Adipocyte (in vitro differentiated cells): ENCODE measurements at regions not wholly inside any gene's neighbourhood (a gene's known extent, or its start where the extent isn't known, plus 50 kb on each side); places are given as distances from the start of the nearest gene placed in this dataset.

ENCODE experiments used
- DNase-seq: peaks from one replicate; pipeline ENCODE4 v3.0.0-alpha.2; 2015; ENCODE audit warnings: low read depth
- H3K27me3 ChIP-seq: replicated peaks from 2 replicates; pipeline ENCODE4 v1.7.0; 2013; ENCODE audit warnings: mild to moderate bottlenecking, low read length, moderate library complexity; ENCODE audit not compliant: control insufficient read depth, insufficient read depth
- H3K36me3 ChIP-seq: 2 replicates; pipeline ENCODE4 v1.7.0; 2013; ENCODE audit warnings: low read length, mild to moderate bottlenecking, moderate library complexity; ENCODE audit not compliant: control insufficient read depth, insufficient read depth, severe bottlenecking
- H3K4me1 ChIP-seq: 2 replicates; pipeline ENCODE4 v1.7.0; 2013; ENCODE audit warnings: mild to moderate bottlenecking, low read length, moderate library complexity; ENCODE audit not compliant: control insufficient read depth, insufficient read depth
- H3K4me3 ChIP-seq: 2 replicates; pipeline ENCODE4 v1.7.0; 2013; ENCODE audit warnings: mild to moderate bottlenecking, low read length, moderate library complexity
- H3K9ac ChIP-seq: 2 replicates; pipeline ENCODE4 v1.7.0; 2013; ENCODE audit warnings: mild to moderate bottlenecking, low read length, moderate library complexity
- H3K9me3 ChIP-seq: 2 replicates; pipeline ENCODE4 v1.7.0; 2013; ENCODE audit warnings: mild to moderate bottlenecking, low read length, moderate library complexity; ENCODE audit not compliant: control insufficient read depth

DNA sequence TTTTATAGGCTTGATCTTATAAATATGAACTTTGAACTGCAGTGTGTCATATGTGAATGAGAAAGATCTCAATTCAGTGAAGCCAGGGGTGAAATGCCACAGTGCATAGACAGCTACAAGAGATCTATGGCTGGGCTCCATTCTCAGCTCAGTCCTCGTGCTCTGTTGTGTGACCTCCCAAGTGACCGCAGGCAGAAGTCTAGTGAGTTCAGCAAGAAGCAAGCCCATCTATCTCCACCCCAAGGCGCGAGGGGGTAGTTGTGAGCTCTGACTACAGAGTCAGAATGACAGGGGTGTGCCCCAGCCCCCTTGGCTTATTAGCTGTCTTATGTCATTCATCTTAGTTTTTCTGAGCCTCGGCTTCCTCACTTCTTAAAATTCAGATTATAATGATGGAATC lies 378.3 kb downstream of the FBXW7 start:
- Histone ChIP-seq H3K4me1 (peaks cover 19% of the 10 kb centered on the region), H3K27me3 (no peaks in the 10 kb centered on the region), H3K9me3 (no peaks in the 10 kb centered on the region), H3K36me3 (no peaks in the 10 kb centered on the region), H3K4me3 (no peak overlapping the region), H3K9ac (no peak overlapping the region)
- DNase-seq: no peak

DNA sequence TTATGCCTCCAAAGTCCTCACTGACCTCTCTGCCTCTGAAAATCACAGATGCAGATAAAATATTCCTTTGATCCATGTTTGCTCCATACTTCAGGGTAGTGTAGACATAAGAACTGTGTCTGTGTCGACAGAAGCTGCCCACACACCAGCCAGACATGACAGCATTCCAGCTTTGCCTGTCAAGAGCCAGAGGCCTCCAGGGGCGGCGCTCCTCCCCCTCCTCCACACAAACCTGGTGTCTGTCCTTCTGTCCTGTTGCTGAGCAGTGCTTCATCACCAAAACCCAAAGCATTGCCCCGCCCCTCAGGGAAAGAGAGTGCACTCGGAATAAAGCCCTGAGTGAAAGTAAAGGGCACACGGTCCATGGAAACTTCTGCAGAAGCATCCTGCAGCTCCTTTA lies 379.4 kb downstream of the FBXW7 start:
- Histone ChIP-seq H3K4me1 (peaks cover 7% of the 10 kb centered on the region), H3K36me3 (no peaks in the 10 kb centered on the region), H3K9me3 (no peaks in the 10 kb centered on the region), H3K9ac (no peak overlapping the region), H3K4me3 (no peak overlapping the region), H3K27me3 (no peaks in the 10 kb centered on the region)
- DNase-seq: no peak

DNA sequence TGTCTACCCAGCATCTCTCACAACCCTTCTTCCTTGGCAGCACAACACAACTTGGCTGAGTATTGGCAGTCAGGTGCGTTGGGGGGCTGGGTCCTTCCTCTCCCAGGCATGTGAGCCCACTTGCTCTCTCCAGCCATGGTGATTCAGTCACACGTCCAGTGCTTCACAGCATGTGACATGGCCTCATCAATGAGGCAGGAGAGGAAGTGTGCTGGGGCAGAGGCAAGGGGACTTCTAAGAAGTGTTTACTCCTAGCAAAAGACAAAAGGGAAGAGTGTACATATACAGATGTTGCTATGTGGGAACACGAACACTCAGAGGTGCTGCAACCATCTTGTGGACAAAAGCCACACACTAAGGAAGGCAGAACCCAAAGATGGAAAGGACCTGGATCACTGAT lies 380.8 kb downstream of the FBXW7 start:
- Histone ChIP-seq H3K27me3 (no peaks in the 10 kb centered on the region), H3K9ac (no peak overlapping the region), H3K4me1 (peaks cover 3% of the 10 kb centered on the region), H3K36me3 (no peaks in the 10 kb centered on the region), H3K4me3 (no peak overlapping the region), H3K9me3 (no peaks in the 10 kb centered on the region)
- no peak for DNase-seq

DNA sequence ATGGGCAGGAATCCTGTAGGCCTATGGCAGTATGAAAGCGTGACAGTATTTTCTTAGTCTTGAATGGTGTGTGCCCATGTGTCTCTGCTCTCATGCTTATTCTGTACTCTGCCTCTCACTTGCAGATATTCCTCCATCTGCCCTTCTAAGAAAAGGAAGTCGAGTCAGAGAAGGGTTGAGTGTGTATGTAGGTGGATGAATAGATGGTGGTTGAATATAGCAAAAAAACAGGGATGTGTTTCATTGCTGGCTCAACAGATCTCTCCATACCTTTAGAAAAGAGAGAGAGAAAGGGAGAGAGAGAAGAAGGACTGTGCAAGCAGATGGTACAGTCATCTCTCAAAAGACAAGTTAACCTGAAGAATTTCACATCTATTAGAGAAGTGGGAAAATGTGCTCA lies 381.5 kb downstream of the FBXW7 start:
- no peak overlapping the region for H3K4me3 ChIP-seq
- no peak overlapping the region for H3K9ac ChIP-seq
- H3K36me3 ChIP-seq: no peaks in the 10 kb centered on the region
- DNase-seq: no peak
- peaks cover 3% of the 10 kb centered on the region for H3K4me1 ChIP-seq
- no peaks in the 10 kb centered on the region for H3K27me3 ChIP-seq
- H3K9me3 ChIP-seq: no peaks in the 10 kb centered on the region

DNA sequence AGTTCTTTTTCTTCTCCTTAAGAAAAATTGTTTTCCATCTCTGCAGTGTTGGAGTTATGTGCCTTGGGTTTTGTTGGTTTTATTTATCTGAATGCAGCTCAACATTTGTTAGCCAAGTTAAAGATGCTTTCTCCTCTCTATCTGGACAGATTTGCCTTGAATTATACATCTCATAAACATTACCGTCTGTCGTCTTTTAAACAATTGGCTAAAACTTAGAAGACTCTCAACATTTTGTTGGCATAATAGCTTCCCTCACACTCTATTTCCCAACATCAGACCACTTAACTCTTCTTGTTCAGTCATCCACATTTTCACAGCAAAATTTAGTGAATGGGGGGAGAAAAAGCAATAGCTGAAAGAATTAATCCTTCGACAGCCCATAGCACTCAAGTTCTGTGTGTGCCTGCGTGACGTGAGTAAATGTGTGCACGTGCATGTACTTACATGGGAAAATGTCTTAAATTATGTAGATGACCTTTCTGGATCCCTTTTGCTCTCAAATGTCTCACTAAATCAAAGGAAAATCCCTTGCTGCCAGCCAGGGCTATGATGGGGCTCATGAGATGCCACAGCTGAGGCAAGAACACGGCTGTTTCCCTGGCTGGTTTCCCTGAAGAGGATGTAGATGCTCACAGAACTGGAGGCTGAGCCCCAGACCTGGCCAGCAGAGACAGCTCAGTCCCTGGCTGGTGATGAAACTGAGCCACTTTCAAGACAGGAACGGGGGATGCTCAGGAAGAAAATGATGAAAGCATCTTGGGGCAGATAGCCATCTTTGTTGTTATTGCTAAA lies 382.2 kb downstream of the FBXW7 start:
- Histone ChIP-seq H3K27me3 (no peaks in the 10 kb centered on the region), H3K9me3 (no peaks in the 10 kb centered on the region), H3K4me3 (no peak overlapping the region), H3K9ac (no peak overlapping the region), H3K36me3 (no peaks in the 10 kb centered on the region), H3K4me1 (peaks cover 3% of the 10 kb centered on the region)
- DNase-seq: no peak

DNA sequence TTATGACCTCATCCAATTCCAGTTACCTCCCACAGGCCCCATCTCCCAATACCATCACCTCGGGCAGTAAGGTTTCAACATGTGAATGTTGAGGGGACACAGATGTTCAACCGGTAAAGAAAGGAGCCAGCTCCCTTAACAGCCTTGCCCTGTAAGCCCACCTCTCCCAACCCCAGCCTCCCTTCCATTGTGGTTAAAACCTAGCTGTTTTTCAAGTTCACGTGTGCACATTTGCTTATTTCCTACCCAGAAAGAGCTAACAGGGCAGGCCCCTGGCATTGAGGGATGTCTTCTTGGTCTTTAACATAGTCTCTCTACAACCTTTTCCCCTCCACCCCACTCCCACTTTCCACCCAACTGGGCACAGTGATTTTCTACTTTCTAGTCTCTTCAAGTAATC lies 385.7 kb downstream of the FBXW7 start:
- Histone ChIP-seq H3K9me3 (peaks cover 17% of the 10 kb centered on the region), H3K27me3 (no peaks in the 10 kb centered on the region), H3K9ac (no peak overlapping the region), H3K4me1 (no peaks in the 10 kb centered on the region), H3K4me3 (no peak overlapping the region), H3K36me3 (no peaks in the 10 kb centered on the region)
- no peak for DNase-seq

DNA sequence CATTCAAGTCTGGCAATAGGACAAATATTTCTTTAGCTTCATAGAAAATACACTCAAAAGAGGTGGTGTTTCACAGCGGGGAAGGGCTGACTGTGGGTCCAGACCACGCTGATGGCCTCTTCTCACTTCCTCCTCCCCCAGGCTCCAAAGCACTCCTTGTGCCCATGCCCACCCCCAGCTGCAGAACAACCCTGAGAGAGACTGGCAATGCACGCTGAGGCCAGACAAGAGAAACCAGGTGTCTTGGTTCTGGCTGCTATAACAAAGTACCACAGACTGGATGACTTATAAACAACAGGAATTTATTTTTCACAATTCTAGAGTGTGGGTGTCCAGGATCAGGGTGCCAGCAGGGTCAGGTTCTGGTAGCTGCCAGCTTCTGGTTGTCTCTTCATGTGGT lies 386.1 kb downstream of the FBXW7 start:
- DNase-seq: no peak
- H3K4me1 ChIP-seq: no peaks in the 10 kb centered on the region
- H3K36me3 ChIP-seq: no peaks in the 10 kb centered on the region
- H3K4me3 ChIP-seq: no peak overlapping the region
- H3K9me3 ChIP-seq: peaks cover 17% of the 10 kb centered on the region
- H3K9ac ChIP-seq: no peak overlapping the region
- H3K27me3 ChIP-seq: no peaks in the 10 kb centered on the region

DNA sequence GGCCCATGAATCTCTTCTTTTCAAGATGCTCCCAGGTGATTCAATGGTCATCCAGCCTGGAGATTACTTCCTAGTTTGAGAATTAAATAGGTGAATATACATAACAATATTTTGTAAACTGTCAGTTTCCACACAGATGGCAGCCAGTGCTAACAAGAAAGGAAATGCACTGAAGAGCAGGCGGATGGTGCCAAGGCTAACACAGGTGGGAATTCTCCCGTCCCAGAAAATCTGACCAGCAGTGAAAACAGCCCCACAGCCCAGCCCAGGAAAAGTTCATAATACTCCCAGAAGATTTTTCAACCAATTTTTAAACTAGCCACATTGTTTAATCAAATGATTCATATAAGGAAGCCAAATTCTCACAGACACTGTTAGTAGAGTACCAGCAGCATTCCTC lies 387.2 kb upstream of the GATB start:
- Histone ChIP-seq H3K36me3 (no peaks in the 10 kb centered on the region), H3K9me3 (peaks cover 17% of the 10 kb centered on the region), H3K4me3 (no peak overlapping the region), H3K27me3 (no peaks in the 10 kb centered on the region), H3K9ac (no peak overlapping the region), H3K4me1 (no peaks in the 10 kb centered on the region)
- no peak for DNase-seq

DNA sequence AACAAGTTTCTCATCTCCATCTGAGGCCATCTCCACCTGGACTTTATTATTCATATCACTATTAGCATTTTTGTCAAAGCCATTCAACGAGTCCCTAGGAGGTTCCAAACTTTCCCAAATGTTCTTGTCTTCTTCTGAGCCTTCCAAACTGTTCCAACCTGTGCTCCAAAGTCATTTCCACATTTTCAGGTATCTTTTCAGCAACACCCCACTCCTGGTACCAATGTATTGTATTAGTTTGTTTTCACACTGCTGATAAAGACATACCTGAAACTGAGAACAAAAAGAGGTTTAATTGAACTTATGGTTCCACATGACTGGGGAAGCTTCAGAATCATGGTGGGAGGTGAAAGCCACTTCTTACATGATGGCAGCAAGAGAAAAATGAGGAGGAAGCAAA lies 385.4 kb upstream of the GATB start:
- H3K9me3 ChIP-seq: peaks cover 17% of the 10 kb centered on the region
- no peak overlapping the region for H3K4me3 ChIP-seq
- no peaks in the 10 kb centered on the region for H3K27me3 ChIP-seq
- H3K9ac ChIP-seq: no peak overlapping the region
- H3K36me3 ChIP-seq: no peaks in the 10 kb centered on the region
- no peaks in the 10 kb centered on the region for H3K4me1 ChIP-seq
- no peak for DNase-seq

DNA sequence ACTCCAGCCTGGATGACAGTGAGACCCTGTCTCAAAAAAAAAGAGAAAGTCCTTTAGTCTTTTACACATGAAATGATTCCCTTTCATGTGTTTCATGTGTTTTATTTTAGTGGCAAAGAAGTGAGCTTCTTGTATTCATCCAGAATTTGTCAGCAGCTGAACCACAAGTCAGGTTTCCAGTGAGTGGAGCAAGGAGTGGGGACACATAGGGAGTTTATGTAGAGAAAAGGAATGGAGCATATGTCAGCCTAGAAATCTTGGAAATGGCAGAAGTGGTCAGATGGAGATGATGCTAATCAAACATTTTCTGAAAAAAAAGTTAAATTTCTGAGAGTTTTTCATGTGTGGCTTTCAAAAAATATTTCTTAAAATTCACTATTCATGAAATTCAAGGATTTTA lies 383.0 kb upstream of the GATB start:
- no peak overlapping the region for H3K9ac ChIP-seq
- H3K4me3 ChIP-seq: no peak overlapping the region
- no peaks in the 10 kb centered on the region for H3K36me3 ChIP-seq
- H3K4me1 ChIP-seq: no peaks in the 10 kb centered on the region
- H3K9me3 ChIP-seq: peaks cover 17% of the 10 kb centered on the region
- DNase-seq: no peak
- H3K27me3 ChIP-seq: no peaks in the 10 kb centered on the region

DNA sequence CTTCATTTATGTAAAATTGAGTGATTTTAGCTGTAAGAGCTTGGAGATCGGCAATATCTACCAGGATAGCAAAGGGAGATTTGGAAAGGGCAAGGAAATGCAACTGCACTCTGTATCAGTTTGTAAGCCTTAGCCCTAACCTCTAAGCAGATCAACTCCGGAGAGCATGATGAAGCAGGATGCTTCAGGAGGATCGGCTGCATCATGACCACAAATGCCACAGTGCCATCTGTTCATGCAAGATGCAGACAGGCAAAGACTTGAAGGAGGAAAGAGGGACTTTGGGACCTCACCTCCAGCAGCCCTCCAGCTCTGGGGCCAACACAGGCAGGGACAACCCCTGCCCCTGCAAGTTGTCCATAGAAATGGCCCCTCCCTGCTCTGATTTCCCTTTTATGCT lies 377.6 kb upstream of the GATB start:
- Histone ChIP-seq H3K36me3 (no peaks in the 10 kb centered on the region), H3K27me3 (peaks cover 11% of the 10 kb centered on the region), H3K9me3 (no peaks in the 10 kb centered on the region), H3K4me1 (no peaks in the 10 kb centered on the region), H3K4me3 (no peak overlapping the region), H3K9ac (no peak overlapping the region)
- DNase-seq: no peak

DNA sequence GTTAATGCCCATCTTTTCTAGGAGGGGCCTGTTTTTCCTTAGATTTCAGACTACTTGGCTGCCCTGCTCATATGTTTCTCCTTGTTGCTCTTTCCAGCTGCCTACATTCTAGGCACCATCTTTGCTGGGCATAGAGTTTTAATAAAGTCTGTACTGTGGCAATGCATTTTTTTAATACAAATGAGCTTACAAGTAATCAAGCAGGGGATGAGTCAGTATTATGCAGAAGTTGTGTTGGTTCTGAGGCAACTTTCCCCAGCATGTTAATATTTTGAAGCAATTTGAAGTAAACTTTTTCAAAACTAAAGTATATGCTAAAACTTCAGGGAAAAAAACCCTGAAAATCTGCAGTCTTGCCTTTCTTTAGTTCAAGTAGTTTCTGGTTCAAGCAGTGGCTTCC lies 372.0 kb upstream of the GATB start:
- Histone ChIP-seq H3K4me3 (no peak overlapping the region), H3K9ac (no peak overlapping the region), H3K9me3 (peaks cover 2% of the 10 kb centered on the region), H3K36me3 (no peaks in the 10 kb centered on the region), H3K4me1 (no peaks in the 10 kb centered on the region), H3K27me3 (peaks cover 7% of the 10 kb centered on the region)
- DNase-seq: no peak
